Neuronal stem cell (in vitro differentiated cells): ENCODE measurements at regions not wholly inside any gene's neighbourhood (a gene's known extent, or its start where the extent isn't known, plus 50 kb on each side); places are given as distances from the start of the nearest gene placed in this dataset.

ENCODE experiments used
- DNase-seq: peaks from one replicate; pipeline ENCODE4 v3.0.0-alpha.2; 2013; ENCODE audit warnings: low spot score
- H2AFZ ChIP-seq: one replicate; pipeline ENCODE4 v1.6.1; 2013; ENCODE audit warnings: mild to moderate bottlenecking, low read length, inconsistent platforms
- H2AK5ac ChIP-seq: 2 replicates; pipeline ENCODE4 v1.6.1; 2013; ENCODE audit warnings: low read depth, mild to moderate bottlenecking, inconsistent platforms, low read length, moderate library complexity, mixed read lengths
- H2BK120ac ChIP-seq: 2 replicates; pipeline ENCODE4 v1.6.1; 2013; ENCODE audit warnings: low read depth, mild to moderate bottlenecking, inconsistent platforms, low read length, moderate library complexity, mixed read lengths
- H2BK12ac ChIP-seq: one replicate; pipeline ENCODE4 v1.6.1; 2013; ENCODE audit warnings: low read length, inconsistent platforms
- H2BK15ac ChIP-seq: 2 replicates; pipeline ENCODE4 v1.6.1; 2013; ENCODE audit warnings: mild to moderate bottlenecking, low read length, inconsistent platforms, mixed read lengths
- H2BK5ac ChIP-seq: one replicate; pipeline ENCODE4 v1.6.1; 2013; ENCODE audit warnings: inconsistent platforms, mild to moderate bottlenecking, low read length, moderate library complexity
- H3K14ac ChIP-seq: one replicate; pipeline ENCODE4 v1.6.1; 2013; ENCODE audit warnings: low read length, inconsistent platforms
- H3K18ac ChIP-seq: 2 replicates; pipeline ENCODE4 v1.6.1; 2013; ENCODE audit warnings: low read length, inconsistent platforms
- H3K23ac ChIP-seq: 2 replicates; pipeline ENCODE4 v1.6.1; 2013; ENCODE audit warnings: low read depth, mild to moderate bottlenecking, mixed read lengths, low read length, inconsistent platforms; ENCODE audit not compliant: poor library complexity
- H3K27ac ChIP-seq: replicated peaks from 3 replicates; pipeline ENCODE4 v1.5.1; 2013; ENCODE audit warnings: low read length, inconsistent platforms
- H3K27me3 ChIP-seq, 3 experiments: 2 replicates each; pipeline ENCODE4 v1.6.1; 2013; ENCODE audit warnings: low read length in 3 of 3, mild to moderate bottlenecking in 2 of 3, inconsistent platforms in 1 of 3, low read depth in 1 of 3, mixed read lengths in 1 of 3, moderate library complexity in 1 of 3; ENCODE audit not compliant: control insufficient read depth in 3 of 3, insufficient read depth in 3 of 3
- H3K36me3 ChIP-seq, 2 donors: replicated peaks in 1 of 2; 2 replicates each; pipeline ENCODE4 v1.6.1; 2013; ENCODE audit warnings: low read length in 2 of 2; ENCODE audit not compliant: control insufficient read depth in 2 of 2, insufficient read depth in 2 of 2
- H3K4ac ChIP-seq: 2 replicates; pipeline ENCODE4 v1.6.1; 2013; ENCODE audit warnings: inconsistent platforms, mild to moderate bottlenecking, low read length, moderate library complexity
- H3K4me1 ChIP-seq, 2 donors: 1 replicate in 1 of 2; 2 replicates in 1 of 2; pipeline ENCODE4 v1.6.1; 2013; ENCODE audit warnings: low read length in 2 of 2, low read depth in 1 of 2; ENCODE audit not compliant: control insufficient read depth in 2 of 2, insufficient read depth in 1 of 2
- H3K4me2 ChIP-seq: one replicate; pipeline ENCODE4 v1.6.1; 2013; ENCODE audit warnings: mild to moderate bottlenecking, low read length, inconsistent platforms; ENCODE audit not compliant: insufficient read depth, poor library complexity, severe bottlenecking
- H3K4me3 ChIP-seq, 2 donors: 2 replicates each; pipeline ENCODE4 v1.5.1; 2013; ENCODE audit warnings: low read length in 2 of 2, mild to moderate bottlenecking in 2 of 2, inconsistent platforms in 1 of 2, moderate library complexity in 1 of 2
- H3K79me1 ChIP-seq: one replicate; pipeline ENCODE4 v1.6.1; 2013; ENCODE audit warnings: low read depth, mild to moderate bottlenecking, inconsistent platforms, low read length, moderate library complexity
- H3K9ac ChIP-seq: one replicate; pipeline ENCODE4 v1.6.1; 2013; ENCODE audit warnings: mild to moderate bottlenecking, low read depth, low read length, inconsistent platforms; ENCODE audit not compliant: poor library complexity
- H3K9me3 ChIP-seq, 2 donors: replicated peaks in 1 of 2; 2 replicates each; pipeline versions ENCODE3 to v1.6.1; 2013; ENCODE audit warnings: low read length in 2 of 2, mild to moderate bottlenecking in 2 of 2, inconsistent platforms in 1 of 2, low read depth in 1 of 2, mixed read lengths in 1 of 2, moderate library complexity in 1 of 2; ENCODE audit not compliant: control insufficient read depth in 2 of 2, insufficient read depth in 1 of 2
- H4K8ac ChIP-seq: one replicate; pipeline ENCODE4 v1.6.1; 2013; ENCODE audit warnings: low read depth, mild to moderate bottlenecking, inconsistent platforms, low read length, moderate library complexity
- H4K91ac ChIP-seq: one replicate; pipeline ENCODE4 v1.6.1; 2013; ENCODE audit warnings: low read length, low read depth, mild to moderate bottlenecking, inconsistent platforms; ENCODE audit not compliant: poor library complexity
- WGBS, 2 donors: extraction: QIAGEN DNeasy Blood & Tissue Kit; methylation state at CpG; one replicate each; pipeline ENCODE4 v1.1.7; 2013; ENCODE audit warnings: missing lambda C conversion rate in 2 of 2, mixed read lengths in 1 of 2; ENCODE audit not compliant: insufficient read length in 2 of 2, insufficient replicate concordance in 1 of 2; ENCODE audit errors: extremely low coverage in 2 of 2; 5-methylcytosine and 5-hydroxymethylcytosine counted together

- Histone ChIP-seq H4K91ac (no peak overlapping the region), H4K8ac (no peak overlapping the region), H3K14ac (no peak overlapping the region), H2BK120ac (no peak overlapping the region), H2BK15ac (no peak overlapping the region), H3K4me2 (no peak overlapping the region), H2BK12ac (no peak overlapping the region), H3K27me3 (no peaks in the 10 kb centered on the region), H2AK5ac (no peak overlapping the region), H3K4me1 (no peaks in the 10 kb centered on the region), H3K9ac (no peak overlapping the region), H3K79me1 (peaks cover 4% of the 10 kb centered on the region), H3K18ac (no peak overlapping the region), H3K27ac (no peak overlapping the region), H3K23ac (no peak overlapping the region), H3K36me3 (no peaks in the 10 kb centered on the region), H2BK5ac (no peak overlapping the region), H3K4ac (no peak overlapping the region), H3K4me3 (no peak overlapping the region), H3K9me3 (peaks cover 0 to 3% of the 10 kb centered on the region in 2 donors), H2AFZ (no peak overlapping the region)
- no CpG with 5 or more reads among the region's 4 CpGs for WGBS, 2 donors
- no peak for DNase-seq
Observed at GRCh38 chr10:754914-755313, 65.4 kb upstream of the DIP2C start.

GRCh38 chr10:753530-753929 lies 64.1 kb upstream of the DIP2C start:
- Histone ChIP-seq H3K27ac (no peak overlapping the region), H3K4me1 (no peaks in the 10 kb centered on the region), H4K91ac (no peak overlapping the region), H4K8ac (no peak overlapping the region), H2BK12ac (no peak overlapping the region), H3K27me3 (no peaks in the 10 kb centered on the region), H3K14ac (no peak overlapping the region), H2AFZ (no peak overlapping the region), H3K23ac (no peak overlapping the region), H2BK5ac (no peak overlapping the region), H2AK5ac (no peak overlapping the region), H2BK120ac (no peak overlapping the region), H2BK15ac (no peak overlapping the region), H3K9ac (no peak overlapping the region), H3K36me3 (no peaks in the 10 kb centered on the region), H3K9me3 (no peaks in the 10 kb centered on the region), H3K4ac (no peak overlapping the region), H3K79me1 (no peaks in the 10 kb centered on the region), H3K18ac (no peak overlapping the region), H3K4me3 (no peak overlapping the region), H3K4me2 (no peak overlapping the region)
- DNase-seq = no peak
- no CpG with 5 or more reads among the region's 6 CpGs for WGBS, 2 donors

GRCh38 chr10:740936-741431 lies 51.5 kb upstream of the DIP2C start:
- no peak overlapping the region for H2AFZ ChIP-seq
- no peak overlapping the region for H3K14ac ChIP-seq
- no peak overlapping the region for H3K4me3 ChIP-seq
- H3K9ac ChIP-seq = no peak overlapping the region
- no peaks in the 10 kb centered on the region for H3K36me3 ChIP-seq
- 100% methylated on average over 1 of the region's 8 CpGs for WGBS, 2 donors
- no peak overlapping the region for H3K27ac ChIP-seq
- peaks cover 2% of the 10 kb centered on the region for H3K79me1 ChIP-seq
- H4K91ac ChIP-seq = no peak overlapping the region
- H3K23ac ChIP-seq = no peak overlapping the region
- no peak overlapping the region for H2AK5ac ChIP-seq
- no peak overlapping the region for H2BK5ac ChIP-seq
- no peak overlapping the region for H3K4ac ChIP-seq
- no peak overlapping the region for H2BK120ac ChIP-seq
- H3K9me3 ChIP-seq = peaks cover 4% of the 10 kb centered on the region in 2 donors
- H3K4me1 ChIP-seq = peaks cover 0 to 4% of the 10 kb centered on the region in 2 donors
- H4K8ac ChIP-seq = no peak overlapping the region
- peaks cover 0 to 3% (median 0%) of the 10 kb centered on the region in 3 experiments for H3K27me3 ChIP-seq
- H2BK12ac ChIP-seq = no peak overlapping the region
- H3K4me2 ChIP-seq = no peak overlapping the region
- no peak for DNase-seq
- H2BK15ac ChIP-seq = no peak overlapping the region
- no peak overlapping the region for H3K18ac ChIP-seq

GRCh38 chr10:739403-739802 lies 49.9 kb upstream of the DIP2C start:
- no peak overlapping the region for H2BK120ac ChIP-seq
- peaks cover 0 to 3% (median 0%) of the 10 kb centered on the region in 3 experiments for H3K27me3 ChIP-seq
- peak overlapping the region; percentile 10 for H3K14ac ChIP-seq
- H3K4ac ChIP-seq = peak overlapping the region; percentile 1
- peak overlapping the region in 1 of 2 donors; percentile 47 for H3K4me3 ChIP-seq
- H3K27ac ChIP-seq = peak overlapping the region; percentile 1
- H3K23ac ChIP-seq = no peak overlapping the region
- H3K4me2 ChIP-seq = no peak overlapping the region
- no CpG with 5 or more reads among the region's 3 CpGs for WGBS, 2 donors
- no peak overlapping the region for H2BK15ac ChIP-seq
- H2AFZ ChIP-seq = no peak overlapping the region
- peak overlapping the region; percentile 33 for H4K8ac ChIP-seq
- H3K18ac ChIP-seq = no peak overlapping the region
- peaks cover 0 to 4% of the 10 kb centered on the region in 2 donors for H3K4me1 ChIP-seq
- H3K79me1 ChIP-seq = peaks cover 2% of the 10 kb centered on the region
- H4K91ac ChIP-seq = no peak overlapping the region
- no peak overlapping the region for H2BK5ac ChIP-seq
- DNase-seq = no peak
- H3K36me3 ChIP-seq = no peaks in the 10 kb centered on the region
- no peak overlapping the region for H2BK12ac ChIP-seq
- peaks cover 4 to 5% of the 10 kb centered on the region in 2 donors for H3K9me3 ChIP-seq
- H2AK5ac ChIP-seq = no peak overlapping the region
- peak overlapping the region; percentile 56 for H3K9ac ChIP-seq
